HG03521 (cell line): ENCODE measurements at regions not wholly inside any gene's neighbourhood (a gene's known extent, or its start where the extent isn't known, plus 50 kb on each side); places are given as distances from the start of the nearest gene placed in this dataset.

Source experiments
- ATAC-seq: cut with Tn5 transposase; IDR thresholded peaks from one replicate; pipeline ENCODE4 v1.9.1; 2021; ENCODE audit warnings: mild to moderate bottlenecking, moderate library complexity; ENCODE audit not compliant: unreplicated experiment

DNA sequence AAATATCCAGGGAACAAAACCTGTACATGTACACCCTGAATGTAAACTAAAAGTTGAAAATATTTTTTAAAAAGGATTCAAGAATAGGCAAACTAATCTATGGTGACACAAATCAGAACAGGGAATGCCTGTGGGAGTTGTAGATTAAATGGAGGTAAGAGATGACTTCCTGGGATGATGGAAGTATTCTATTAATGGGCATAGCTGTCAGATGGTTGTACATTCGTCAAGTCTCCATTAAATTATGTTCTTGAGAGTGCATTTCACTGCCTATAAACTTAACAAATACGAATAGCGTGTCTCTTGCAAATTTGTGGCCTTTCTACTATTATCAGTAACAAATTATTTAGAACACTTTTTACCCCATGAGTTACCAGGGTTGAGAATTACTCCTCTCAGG, 207.0 kb downstream of the HNMT start:
- ATAC-seq: no peak

DNA sequence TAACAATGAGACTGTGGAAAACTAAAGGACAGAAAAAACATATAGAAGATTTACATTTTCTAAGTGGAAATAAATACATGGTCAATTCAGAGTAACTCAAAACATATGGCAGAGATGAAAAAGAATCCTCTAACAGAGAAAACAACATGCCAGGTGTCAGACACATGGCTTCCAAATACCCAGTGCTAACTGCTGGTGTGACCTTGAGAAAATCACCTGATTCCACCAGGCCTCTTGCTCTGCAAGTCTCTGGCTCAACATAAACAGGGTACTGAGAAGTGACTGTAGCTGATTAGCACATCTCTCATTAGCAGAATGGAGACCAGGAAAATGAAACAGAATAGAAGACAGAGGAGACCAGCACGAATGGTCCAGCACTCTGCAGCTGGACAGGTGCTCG, 210.8 kb downstream of the HNMT start:
- no peak for ATAC-seq

DNA sequence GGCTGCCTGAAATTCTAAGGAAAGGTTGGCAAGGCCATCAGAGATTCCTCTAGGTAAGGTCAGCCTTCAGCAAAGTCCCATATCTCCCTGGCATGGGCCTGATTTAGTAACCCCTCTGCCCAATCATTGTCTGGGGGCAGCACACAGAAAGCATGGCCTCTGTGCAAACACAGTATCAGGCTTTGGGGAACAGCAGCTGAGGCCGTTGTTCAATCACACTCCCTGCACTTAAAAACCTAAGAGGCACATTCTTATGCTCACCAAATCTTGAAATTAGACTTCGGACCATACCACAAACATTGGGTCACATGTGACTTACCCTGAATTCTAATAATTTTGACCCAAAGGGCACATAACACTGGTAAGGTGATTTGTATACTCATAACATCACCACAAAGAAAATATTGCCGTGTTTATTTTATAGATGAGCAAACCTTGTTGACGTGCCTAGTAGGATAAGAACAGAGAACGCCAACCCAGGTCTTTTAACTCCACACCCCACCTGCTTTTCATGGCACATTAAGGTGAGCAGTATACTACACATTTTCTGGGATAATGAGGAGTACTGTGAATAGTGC, 212.7 kb downstream of the HNMT start:
- ATAC-seq: no peak

DNA sequence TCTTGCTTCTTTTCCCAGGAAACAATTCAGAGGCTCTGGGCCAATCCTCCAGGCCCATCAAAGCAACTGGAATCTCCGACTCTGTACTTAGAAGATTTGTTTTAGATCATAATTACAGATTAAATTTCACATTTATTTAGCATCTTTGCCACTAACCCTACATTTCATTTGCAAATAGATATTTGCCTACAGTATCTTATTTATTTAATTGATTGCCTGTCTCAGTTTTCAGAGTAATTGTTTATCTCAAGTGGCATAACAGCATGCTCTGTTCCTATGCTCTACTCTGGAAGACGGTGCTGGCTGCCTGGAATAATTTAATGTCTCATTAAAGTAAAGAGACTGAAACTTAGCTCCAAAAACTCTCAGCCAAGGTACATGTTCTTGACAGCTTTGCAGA, 213.4 kb downstream of the HNMT start:
- ATAC-seq: no peak

DNA sequence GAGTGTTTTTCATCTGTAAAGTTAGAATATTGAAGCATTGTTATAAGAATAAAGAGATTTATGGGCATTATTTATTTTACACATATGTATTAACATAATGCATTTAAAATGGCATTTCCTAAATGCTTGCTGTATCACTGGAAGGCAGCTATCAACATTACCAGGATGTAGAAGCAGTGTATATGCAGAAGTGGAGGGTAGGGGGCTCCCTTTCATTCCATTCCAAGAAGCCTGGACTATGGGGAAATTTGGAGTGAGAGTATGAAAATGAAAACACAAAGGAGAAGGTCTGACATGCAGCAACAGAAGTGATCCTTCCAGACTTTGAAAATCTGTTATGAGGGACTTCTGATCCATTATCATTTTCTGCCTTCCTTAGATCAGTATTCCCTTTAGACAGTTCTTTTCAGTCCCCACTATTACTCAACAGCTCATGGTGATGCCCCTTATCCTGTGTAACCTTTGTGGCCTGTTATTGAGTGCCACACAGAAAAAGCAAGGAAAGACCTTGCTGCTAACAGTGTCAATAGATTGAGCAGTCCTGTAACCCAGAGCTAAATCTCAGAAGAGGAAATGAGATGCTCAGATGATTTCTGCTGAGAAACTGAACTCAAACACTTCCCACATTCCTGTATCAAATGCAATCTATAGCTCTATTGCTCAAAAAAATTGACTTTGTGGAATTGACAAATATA, 216.6 kb downstream of the HNMT start:
- ATAC-seq: no peak

GRCh38 chr2:138182250-138182936, 218.1 kb downstream of the HNMT start:
- ATAC-seq: no peak

DNA sequence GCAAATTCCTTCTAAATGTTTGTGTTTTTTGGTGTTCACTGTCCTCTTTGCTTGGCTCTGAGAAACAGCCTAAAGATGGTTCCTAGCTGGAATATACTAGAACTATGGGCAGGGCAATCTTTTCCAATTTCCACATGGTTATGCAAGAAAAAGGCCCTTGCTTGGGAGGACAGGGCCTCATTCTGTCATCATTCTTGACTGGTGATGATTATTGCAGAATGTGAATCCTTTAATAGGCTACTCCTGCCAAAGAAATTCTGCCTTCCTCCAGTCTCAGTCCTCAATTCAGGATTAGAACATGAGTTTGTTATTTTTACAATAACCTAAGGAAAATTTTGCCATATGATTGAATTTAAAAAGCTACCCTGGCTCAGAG, 218.7 kb downstream of the HNMT start:
- ATAC-seq: no peak

DNA sequence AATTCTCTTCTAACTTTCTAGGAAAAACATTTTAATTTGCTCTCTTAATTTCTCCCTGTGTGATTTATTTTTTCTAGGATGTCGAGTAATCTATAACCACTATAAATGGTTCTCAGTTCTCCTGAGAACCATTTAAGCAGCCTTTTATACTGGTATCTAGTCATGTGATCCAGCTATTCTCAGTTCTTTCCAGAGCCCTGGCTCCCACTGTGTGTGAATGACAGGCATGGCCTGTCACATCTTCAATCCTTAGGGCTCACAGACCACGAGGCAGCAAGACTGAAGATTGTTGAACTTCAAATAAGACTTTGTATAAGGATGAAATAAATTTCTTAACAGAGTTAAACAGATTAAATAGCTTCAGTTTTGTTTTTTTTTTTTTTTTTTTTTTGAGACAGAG, 219.4 kb downstream of the HNMT start:
- no peak for ATAC-seq

DNA sequence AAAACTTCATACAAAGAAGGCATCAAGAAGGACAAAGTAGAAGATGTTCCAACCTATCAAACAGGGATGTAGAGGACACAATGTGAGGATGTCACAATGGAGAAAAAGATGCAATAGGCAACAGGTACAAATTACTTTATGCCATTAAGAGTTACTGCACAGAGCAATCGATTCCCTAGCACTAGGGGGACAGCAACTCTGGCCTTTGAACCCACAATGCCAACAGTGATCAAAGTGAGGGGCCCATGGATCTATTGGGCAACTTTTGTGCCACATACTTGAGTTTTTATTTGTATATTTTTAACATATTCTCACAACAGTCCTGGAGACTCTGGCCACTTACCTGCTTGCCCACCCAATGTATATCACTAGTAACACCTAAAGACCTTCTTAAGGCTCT, 220.2 kb downstream of the HNMT start:
- ATAC-seq: no peak

- no peak for ATAC-seq
Measured at GRCh38 chr2:138185827-138186226, 221.6 kb downstream of the HNMT start.

DNA sequence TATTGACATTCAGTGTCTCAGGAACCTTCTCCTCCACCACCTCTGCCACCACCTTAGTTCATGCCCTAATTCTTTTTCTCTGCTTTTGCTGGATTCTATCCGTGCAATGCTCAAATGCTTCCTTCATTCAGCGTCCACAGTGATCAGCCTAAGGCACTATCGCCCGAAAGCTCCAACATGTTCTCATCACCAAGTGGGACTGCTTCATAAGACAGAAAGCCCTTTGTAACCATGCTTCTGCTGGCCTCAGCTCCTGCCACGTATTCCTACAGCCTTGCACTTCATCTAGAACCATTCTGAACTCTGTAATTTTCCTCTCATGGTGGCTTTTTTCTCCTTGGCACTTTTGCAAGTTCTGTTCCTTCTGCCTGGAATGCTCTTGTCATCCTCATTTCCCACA, 222.9 kb downstream of the HNMT start:
- ATAC-seq: no peak

DNA sequence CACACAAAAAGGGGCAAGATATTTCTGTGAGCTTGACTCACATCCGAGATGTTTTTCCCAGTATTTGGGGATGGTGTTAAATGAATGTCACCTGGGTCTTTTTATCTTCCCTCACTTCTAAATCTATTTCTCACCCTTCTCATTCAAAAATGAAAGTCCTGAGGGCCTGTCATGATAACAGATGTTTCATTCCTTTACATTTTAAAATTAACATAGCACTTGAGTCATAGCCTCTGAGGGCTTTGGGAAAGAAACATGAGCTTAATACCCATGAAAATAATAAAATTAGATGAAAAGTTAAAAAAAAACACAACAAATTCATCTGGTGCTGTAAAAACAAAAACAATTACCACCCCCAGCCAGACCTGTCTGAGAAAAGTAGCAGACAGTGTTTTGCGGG, 226.7 kb downstream of the HNMT start:
- no peak for ATAC-seq

DNA sequence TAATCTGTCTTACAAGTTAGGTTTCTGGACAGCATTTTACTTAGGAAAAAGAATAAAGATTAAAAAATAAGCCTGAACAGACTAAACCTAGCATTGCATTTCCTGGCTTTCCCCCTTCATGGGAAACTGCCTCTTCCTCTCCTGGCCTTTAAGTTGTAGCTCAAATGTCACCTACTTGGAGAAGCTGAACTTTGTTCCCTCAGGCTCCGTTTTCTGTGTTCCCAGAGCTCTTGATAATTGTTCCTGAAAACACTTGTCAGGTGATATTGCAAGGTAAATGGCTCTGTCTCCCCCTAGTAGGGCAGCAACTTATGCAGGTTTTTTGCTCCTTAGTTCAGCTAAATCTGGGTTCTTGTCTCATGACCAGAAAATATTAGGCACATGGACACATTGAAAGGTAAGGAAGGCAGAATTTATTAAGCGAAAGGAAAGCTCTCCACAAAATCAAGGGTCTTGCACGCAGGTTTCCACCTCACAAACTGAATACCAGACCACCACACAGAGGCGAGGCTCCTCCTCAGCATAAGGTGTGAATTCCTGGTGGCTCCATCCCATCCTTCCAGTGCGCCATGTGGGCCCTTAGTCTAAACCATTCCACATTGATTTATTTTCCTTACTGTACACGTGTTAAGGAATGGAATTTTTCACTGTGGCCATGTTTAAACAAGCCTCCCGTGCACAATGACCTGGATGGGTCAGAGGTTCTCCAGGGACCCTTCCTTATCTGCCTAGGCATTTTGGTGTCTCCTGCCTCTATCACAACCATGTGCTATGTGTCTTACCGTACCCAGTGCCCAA, 229.3 kb downstream of the HNMT start:
- no peak for ATAC-seq

DNA sequence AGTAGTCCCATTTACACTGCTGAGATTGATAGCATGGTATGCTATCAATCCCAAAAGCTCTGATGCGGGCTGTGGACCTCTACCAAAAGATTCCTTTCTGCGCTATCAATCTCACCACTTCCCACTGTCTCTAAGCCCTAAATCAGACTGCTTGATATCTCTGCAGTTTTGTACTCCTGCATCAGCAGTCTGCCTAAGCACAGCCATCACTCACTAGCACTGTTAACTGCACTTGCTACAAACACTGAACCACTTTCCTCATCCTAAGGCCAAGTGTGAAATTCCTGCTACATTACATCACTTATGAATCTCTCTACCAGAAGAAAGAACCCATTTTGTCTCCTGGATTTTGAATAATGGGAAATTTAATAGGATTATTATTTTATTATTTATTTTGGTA, 237.0 kb downstream of the HNMT start:
- no peak for ATAC-seq

DNA sequence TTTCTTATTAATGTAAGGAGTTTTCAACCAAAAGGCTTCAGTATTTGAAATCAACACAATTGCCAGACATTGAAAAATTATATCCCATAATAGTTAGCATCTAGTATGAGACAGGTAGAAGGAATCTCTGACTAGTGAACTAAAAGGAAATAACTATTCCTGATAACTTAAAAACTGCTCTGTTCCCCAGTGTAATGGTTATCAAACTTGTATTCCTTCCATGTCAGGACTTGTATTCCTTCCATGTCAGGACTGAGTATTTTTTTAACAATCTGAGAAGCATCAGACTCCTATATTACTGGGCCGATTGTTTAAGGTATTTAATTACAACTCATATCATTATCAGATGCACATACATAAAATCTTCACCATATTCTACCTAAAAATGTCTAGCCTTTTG, 238.5 kb downstream of the HNMT start:
- ATAC-seq: no peak

DNA sequence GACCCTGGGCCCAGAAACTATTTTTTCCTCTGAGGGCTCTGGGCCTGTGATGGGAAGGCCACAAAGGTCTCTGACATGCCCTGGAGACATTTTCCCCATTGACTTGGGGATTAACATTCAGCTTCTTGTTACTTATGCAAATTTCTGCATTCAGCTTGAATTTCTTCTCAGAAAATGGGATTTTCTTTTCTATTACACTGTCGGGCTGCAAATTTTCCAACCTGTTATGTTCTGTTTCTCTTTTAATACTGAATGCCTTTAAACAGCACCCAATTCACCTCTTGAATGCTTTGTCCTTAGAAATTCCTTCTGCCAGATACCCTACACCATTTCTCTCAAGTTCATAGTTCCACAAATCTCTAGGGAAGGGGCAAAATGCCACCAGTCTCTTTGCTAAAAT, 241.0 kb downstream of the HNMT start:
- no peak for ATAC-seq

DNA sequence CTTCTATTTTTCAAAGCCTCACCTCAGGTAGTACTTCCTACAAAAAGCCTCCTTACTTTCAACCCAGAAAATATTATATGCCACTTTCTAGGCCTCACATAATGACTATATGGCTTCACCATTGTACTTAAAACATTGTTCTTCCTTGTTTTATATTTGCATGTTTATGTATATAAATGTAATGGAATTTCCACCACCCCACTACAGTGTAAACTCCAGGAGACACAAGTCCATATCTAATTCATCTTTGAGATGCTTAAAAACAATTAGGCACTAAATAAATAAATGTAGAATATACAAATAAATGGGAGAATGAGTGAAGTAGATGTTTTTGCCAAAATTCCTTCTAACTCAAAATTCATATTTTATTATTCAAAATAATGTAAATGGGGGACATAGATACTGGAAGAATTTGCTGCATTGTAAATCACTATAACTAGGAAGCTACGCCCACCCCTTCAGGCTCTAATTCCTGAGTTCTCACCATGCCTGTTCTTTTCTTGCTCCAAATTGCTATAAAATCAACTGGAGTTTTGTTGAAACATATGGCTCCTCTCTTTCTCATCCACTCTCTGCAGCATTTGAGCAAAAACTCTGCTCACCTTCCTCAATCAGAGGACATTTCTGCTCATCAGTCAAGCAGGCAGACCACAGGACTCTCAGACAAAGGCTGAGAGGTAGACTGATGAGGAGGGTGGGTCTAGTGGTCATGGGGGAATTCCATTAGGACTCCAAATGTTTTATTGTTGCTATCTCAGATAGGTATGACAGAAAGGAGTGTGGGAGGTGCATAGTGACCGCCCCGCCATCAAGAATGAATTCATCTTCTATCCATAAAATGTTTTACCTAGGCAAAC, 243.0 kb downstream of the HNMT start:
- ATAC-seq: no peak

- no peak for ATAC-seq
Measured at GRCh38 chr2:138209009-138209408, 244.7 kb downstream of the HNMT start.

- ATAC-seq: no peak
Measured at GRCh38 chr2:138210487-138210886, 246.2 kb downstream of the HNMT start.

GRCh38 chr2:138212434-138212833, 248.2 kb downstream of the HNMT start:
- ATAC-seq: no peak

GRCh38 chr2:138213084-138213483, 248.8 kb downstream of the HNMT start:
- ATAC-seq: no peak
